Rectal smooth muscle tissue (tissue), 1 donor: ENCODE measurements at regions not wholly inside any gene's neighbourhood (a gene's known extent, or its start where the extent isn't known, plus 50 kb on each side); places are given as distances from the start of the nearest gene placed in this dataset.

ENCODE experiments used
- H3K27ac ChIP-seq: one replicate; pipeline ENCODE4 v1.7.0; 2013; ENCODE audit warnings: low read depth, low read length, inconsistent platforms
- H3K27me3 ChIP-seq: one replicate; pipeline ENCODE4 v1.7.0; 2013; ENCODE audit warnings: low read length; ENCODE audit not compliant: control insufficient read depth, insufficient read depth
- H3K36me3 ChIP-seq: one replicate; pipeline ENCODE4 v1.7.0; 2013; ENCODE audit warnings: low read length; ENCODE audit not compliant: control insufficient read depth, insufficient read depth
- H3K4me1 ChIP-seq: one replicate; pipeline ENCODE4 v1.7.0; 2013; ENCODE audit warnings: low read length; ENCODE audit not compliant: control insufficient read depth, insufficient read depth
- H3K4me3 ChIP-seq: one replicate; pipeline ENCODE4 v1.7.0; 2013; ENCODE audit warnings: low read length
- H3K9ac ChIP-seq: one replicate; pipeline ENCODE4 v1.7.0; 2013; ENCODE audit warnings: low read length

DNA sequence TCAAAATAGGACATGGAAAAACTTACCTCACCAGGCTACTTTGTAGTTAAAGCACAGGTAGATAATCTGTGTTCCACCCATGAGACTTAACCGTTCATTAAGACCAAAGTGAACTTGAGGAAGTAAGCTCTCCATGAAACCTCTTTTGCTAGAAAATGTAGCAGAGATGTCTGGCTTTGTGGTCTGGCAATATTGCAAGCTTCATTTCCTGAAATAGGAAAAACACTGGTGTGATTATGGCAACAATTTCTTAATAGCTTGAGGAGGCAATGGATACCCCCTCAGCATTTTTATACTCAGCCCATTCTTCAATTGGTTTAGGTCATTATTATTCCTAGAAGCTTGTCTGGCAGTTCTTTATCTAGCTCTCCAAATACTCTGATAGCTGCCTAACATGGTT lies 957.3 kb downstream of the IGSF11 start:
- Histone ChIP-seq H3K9ac (no peak overlapping the region), H3K4me1 (no peaks in the 10 kb centered on the region), H3K36me3 (no peaks in the 10 kb centered on the region), H3K27ac (no peak overlapping the region), H3K27me3 (no peaks in the 10 kb centered on the region), H3K4me3 (no peak overlapping the region)

DNA sequence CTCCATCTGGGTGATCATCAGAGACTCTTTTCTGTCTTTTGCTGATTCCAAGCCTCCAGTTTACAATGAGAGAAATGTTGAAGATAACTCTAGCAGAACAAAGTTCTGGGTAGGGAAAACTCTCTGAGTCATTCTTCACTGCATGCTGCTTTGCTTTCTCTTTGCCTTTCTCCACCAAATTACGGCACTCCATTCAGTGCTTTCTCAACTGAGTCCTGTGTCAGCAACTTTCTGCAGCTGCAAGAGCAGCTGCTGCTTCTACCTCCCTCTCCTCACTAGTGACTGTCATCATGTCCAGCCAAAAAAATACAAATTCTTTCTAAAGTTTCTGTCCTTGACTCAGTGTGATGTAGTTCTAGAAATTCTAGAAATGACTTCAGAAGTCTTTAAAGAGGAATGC lies 953.8 kb downstream of the IGSF11 start:
- H3K4me3 ChIP-seq, result no peak overlapping the region
- no peak overlapping the region for H3K9ac ChIP-seq
- H3K36me3 ChIP-seq, result no peaks in the 10 kb centered on the region
- H3K27ac ChIP-seq, result no peak overlapping the region
- H3K27me3 ChIP-seq, result no peaks in the 10 kb centered on the region
- H3K4me1 ChIP-seq, result no peaks in the 10 kb centered on the region

DNA sequence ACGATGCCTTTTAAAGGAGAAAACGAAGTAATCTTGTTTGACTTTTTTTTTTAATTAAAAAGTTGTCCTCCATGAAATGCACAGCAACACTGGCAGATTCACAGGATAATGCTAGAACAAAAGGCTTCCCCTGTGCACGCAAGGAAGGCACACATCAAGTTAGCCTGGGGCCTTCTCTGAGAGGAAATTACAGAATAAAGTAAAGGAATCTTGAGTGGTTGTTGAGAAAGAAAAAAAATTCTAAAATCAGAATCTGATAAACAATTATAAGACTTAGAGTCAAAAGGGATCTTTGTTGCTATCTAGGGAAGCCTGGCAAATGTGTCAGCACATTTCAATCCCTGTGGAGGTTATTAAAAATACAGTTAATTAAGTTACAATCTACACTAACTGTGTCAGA lies 946.0 kb downstream of the IGSF11 start:
- H3K36me3 ChIP-seq, result no peaks in the 10 kb centered on the region
- H3K27me3 ChIP-seq, result no peaks in the 10 kb centered on the region
- H3K27ac ChIP-seq, result no peak overlapping the region
- H3K4me1 ChIP-seq, result no peaks in the 10 kb centered on the region
- H3K9ac ChIP-seq, result no peak overlapping the region
- no peak overlapping the region for H3K4me3 ChIP-seq

DNA sequence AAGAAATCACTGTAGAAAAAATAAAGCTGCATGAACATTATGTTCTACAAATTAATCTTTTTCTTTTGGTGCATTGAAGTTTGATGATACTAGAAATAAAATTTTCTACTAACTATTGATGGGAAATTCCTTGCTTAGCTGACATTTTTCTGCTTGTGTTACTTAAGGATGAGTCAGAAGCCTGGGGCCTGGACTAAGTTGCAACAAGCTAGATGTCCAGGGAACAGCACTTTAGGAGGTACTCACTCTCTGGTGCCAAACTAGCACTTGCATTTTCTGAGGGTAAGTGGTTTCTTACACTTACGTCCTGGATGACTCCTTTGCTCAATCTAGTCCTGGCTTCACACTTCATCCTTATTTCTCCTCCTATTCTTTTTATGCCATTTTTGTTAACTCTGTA lies 945.1 kb downstream of the IGSF11 start:
- no peaks in the 10 kb centered on the region for H3K4me1 ChIP-seq
- no peak overlapping the region for H3K4me3 ChIP-seq
- no peaks in the 10 kb centered on the region for H3K27me3 ChIP-seq
- H3K36me3 ChIP-seq, result no peaks in the 10 kb centered on the region
- no peak overlapping the region for H3K9ac ChIP-seq
- no peak overlapping the region for H3K27ac ChIP-seq

DNA sequence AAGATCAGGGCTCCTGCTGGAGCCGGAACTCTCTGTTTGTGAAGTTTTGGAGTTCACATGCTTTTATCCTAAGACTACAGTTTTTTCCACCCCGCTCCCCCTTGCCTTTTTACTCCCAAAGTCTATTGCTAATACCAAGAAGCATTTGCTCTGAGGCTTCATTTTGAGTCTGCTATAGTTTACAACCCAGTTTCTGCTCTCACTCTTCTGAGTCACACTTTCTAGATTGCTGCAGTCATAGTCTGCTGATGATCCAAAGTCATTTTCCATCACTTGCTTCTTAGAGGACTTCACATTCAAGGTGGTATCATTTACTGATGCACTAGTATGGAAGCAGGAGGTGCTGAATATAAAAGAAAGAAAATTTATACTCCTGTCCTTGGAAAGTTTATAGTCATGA lies 937.4 kb downstream of the IGSF11 start:
- Histone ChIP-seq H3K36me3 (no peaks in the 10 kb centered on the region), H3K9ac (no peak overlapping the region), H3K27me3 (no peaks in the 10 kb centered on the region), H3K27ac (no peak overlapping the region), H3K4me1 (no peaks in the 10 kb centered on the region), H3K4me3 (no peak overlapping the region)

DNA sequence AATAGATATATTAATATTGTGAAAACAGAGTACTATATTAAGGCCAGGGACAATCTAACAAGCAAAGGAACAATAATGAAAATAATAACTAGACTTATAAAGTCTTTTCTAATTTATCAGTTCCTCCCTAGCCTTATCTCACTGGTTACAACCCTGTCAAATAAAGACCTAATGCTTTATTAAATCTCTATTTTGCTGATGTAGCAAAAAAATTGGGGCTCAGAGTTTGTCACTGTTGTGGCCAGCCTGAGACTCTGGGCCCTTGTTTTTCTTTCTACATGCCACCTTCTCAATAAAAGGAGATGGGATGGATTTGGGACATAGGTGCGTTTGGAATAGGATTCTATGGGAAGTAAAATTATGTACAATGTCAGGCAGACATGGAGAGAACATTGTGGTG lies 937.0 kb downstream of the IGSF11 start:
- Histone ChIP-seq H3K4me1 (no peaks in the 10 kb centered on the region), H3K4me3 (no peak overlapping the region), H3K27ac (no peak overlapping the region)

DNA sequence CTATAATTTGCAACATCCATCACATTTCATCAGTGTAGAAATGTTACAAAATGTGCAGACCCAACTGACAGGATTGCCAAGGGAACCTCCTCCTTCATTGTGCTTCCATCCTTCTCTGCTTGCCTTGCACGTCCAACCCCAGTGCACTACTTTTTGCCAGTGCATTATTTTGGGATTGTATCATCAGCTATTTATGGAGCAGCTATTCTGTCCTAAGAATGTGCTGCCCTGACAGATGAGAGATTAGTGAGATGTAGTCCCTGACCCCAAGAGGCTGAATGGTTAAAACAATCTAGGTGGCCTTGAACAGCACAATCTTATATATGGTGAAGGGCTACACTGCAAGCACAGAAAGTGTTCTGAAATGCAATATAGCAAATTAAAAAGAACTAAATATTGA lies 935.8 kb downstream of the IGSF11 start:
- no peaks in the 10 kb centered on the region for H3K4me1 ChIP-seq
- H3K27me3 ChIP-seq, result no peaks in the 10 kb centered on the region
- no peak overlapping the region for H3K9ac ChIP-seq
- no peak overlapping the region for H3K27ac ChIP-seq
- H3K36me3 ChIP-seq, result no peaks in the 10 kb centered on the region
- H3K4me3 ChIP-seq, result no peak overlapping the region

More for the DNA sequence above, 937.0 kb downstream of the IGSF11 start:
- Histone ChIP-seq H3K36me3 (no peaks in the 10 kb centered on the region), H3K27me3 (no peaks in the 10 kb centered on the region), H3K9ac (no peak overlapping the region)

DNA sequence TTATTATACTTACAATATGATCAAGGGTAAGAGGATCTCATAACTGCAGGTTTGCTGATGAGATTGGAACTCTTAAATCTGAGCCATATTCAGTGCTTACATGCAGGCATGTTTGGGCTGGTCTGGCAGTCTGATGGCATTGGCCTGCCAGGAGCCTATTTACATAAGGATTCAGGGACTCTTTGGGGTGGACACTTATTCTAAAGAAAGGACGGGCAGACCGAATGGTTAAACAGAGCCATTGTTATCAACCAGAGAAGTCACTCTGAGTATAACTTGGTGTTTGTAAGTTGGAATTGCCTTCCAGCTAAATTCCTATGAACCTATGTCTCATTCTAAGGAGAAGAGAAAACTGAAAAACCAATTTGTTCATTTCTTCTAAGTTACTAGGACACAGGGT lies 932.8 kb downstream of the IGSF11 start:
- Histone ChIP-seq H3K9ac (no peak overlapping the region), H3K4me1 (no peaks in the 10 kb centered on the region), H3K4me3 (no peak overlapping the region), H3K27me3 (no peaks in the 10 kb centered on the region), H3K36me3 (no peaks in the 10 kb centered on the region), H3K27ac (no peak overlapping the region)

DNA sequence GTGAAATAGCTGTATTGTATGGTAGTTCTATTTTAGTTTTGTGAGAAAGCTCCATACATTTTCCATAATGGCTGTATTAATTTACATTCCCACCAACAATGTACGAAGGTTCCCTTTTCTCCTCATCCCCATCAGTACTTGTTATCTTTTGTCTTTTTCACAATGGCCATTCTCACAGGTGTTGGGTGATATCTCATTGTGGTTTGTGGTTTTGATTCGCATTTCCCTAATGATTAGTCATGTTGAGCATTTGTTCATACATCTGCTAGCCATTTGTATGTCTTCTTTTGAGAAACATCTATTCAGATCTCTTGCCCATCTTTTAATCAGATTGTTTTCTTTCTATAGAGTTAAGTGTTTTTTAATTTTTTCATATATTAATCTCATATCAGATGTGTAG lies 931.9 kb downstream of the IGSF11 start:
- Histone ChIP-seq H3K27me3 (no peaks in the 10 kb centered on the region), H3K4me3 (no peak overlapping the region), H3K4me1 (no peaks in the 10 kb centered on the region), H3K27ac (no peak overlapping the region), H3K9ac (no peak overlapping the region), H3K36me3 (no peaks in the 10 kb centered on the region)

DNA sequence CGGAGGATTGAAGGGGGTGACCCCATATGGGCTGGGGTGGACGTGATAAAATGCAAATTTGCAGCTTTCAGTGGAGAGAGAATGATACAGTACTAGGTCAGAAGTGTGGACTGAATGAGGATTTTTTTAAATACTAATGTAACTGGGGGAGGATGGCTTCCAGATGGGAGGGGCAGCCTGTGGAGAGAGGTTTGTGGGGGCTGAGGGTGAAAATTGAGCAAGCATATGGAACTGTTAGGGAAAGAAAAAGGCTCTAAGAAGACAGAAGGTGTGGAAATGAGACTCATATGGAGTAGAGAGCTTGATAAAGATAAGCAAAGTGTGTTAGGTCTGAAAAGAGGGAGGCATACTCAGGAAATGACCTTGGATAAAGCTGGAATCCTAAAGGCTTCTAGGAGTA lies 926.4 kb downstream of the IGSF11 start:
- Histone ChIP-seq H3K27me3 (no peaks in the 10 kb centered on the region), H3K27ac (no peak overlapping the region), H3K9ac (no peak overlapping the region), H3K36me3 (no peaks in the 10 kb centered on the region), H3K4me1 (no peaks in the 10 kb centered on the region), H3K4me3 (no peak overlapping the region)

DNA sequence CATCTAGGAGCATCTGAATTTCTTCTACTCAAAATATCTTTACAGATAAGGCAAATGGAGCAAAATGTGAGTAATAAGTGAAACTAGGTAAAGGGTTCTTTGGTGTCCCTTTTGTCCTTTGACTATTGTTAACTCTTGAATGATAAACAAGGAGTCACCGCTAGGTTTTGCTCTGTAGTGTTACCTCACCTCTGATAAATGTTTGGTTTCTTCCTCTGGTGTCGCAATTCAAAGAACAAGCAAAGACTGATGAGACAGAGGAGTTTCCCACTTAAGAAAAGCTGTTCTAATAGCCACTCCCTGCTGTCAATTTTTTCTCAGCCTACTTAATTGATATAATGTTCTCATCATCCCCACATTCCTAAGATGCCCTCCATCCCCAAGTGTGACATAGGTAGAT lies 925.9 kb downstream of the IGSF11 start:
- Histone ChIP-seq H3K36me3 (no peaks in the 10 kb centered on the region), H3K27me3 (no peaks in the 10 kb centered on the region), H3K4me3 (no peak overlapping the region), H3K9ac (no peak overlapping the region), H3K27ac (no peak overlapping the region), H3K4me1 (no peaks in the 10 kb centered on the region)

DNA sequence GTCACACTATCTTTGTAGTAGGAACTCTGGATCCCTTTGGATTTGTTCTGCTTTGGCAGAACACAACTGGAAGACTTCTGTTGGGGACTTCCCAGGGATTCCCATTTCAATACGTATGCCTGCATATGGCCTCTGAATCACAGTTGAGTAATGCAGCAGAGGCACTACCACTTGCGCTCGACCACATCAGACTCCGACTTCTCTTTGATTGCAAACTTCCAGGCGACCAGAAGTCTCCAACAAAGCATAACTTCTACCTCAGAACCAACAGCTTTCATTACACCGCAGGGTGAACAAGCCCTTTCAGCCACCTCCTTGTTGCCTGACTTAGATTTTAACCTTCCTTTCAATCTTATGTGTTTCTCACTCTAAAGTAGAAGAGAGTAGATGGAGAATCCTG lies 924.4 kb downstream of the IGSF11 start:
- Histone ChIP-seq H3K4me1 (no peaks in the 10 kb centered on the region), H3K4me3 (no peak overlapping the region), H3K36me3 (no peaks in the 10 kb centered on the region), H3K9ac (no peak overlapping the region), H3K27me3 (no peaks in the 10 kb centered on the region), H3K27ac (no peak overlapping the region)

DNA sequence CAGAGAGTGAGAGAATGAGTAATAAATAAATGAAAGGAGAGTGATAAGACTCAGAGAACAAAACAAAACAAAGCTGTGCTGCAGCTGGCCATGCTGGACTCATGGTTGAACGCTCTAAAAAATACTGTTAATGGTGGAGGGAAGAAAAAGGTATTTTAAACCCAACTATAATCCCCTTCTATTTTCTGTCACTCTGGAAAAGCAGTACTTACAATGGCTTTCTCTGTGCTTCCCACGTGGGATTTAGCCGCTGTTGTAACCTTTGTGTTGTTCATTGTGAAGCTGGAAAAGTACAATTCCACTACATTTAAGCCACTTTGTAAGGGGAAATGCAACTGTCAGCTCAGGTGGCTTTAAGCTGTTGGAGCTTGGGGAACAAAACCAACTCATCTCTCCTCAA lies 917.7 kb downstream of the IGSF11 start:
- Histone ChIP-seq H3K36me3 (no peaks in the 10 kb centered on the region), H3K4me1 (no peaks in the 10 kb centered on the region), H3K9ac (no peak overlapping the region), H3K27ac (no peak overlapping the region), H3K4me3 (no peak overlapping the region), H3K27me3 (no peaks in the 10 kb centered on the region)

DNA sequence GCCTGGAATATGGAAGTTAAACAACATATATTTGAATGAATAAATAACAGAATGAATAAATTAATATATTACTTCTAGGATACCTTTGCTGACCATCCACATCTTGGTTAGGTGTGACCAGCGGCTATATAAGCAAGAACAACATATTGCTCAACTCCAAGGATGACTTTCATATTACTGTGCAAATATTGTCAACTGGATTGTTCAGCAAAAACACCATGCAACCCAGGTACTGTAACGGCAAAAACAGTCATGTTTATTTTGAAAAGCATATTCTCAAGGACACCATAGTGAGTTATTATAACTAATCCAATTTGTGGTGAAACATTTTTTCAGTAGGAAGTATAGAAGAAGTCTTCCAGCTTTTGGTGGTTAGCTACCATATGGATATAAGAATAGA lies 907.9 kb downstream of the IGSF11 start:
- H3K36me3 ChIP-seq, result no peaks in the 10 kb centered on the region
- H3K4me3 ChIP-seq, result no peak overlapping the region
- no peak overlapping the region for H3K27ac ChIP-seq
- no peak overlapping the region for H3K9ac ChIP-seq
- H3K27me3 ChIP-seq, result no peaks in the 10 kb centered on the region
- no peaks in the 10 kb centered on the region for H3K4me1 ChIP-seq
